K562 (cell line): ENCODE measurements at regions not wholly inside any gene's neighbourhood (a gene's known extent, or its start where the extent isn't known, plus 50 kb on each side); places are given as distances from the start of the nearest gene placed in this dataset.

Source experiments
- ATAC-seq: fragments of 200-7000 bp; cut with Tn5 transposase; 3 replicates; pipeline ENCODE4 v1.9.1; 2020; ENCODE audit warnings: moderate library complexity
- BruUV-seq: library from RNA; stranded (reverse); fragments of 400-500 nt; replicated peaks from 2 replicates; lab custom pipeline; 2021; lab: Mats Ljungman, UMichigan
- CTCF ChIA-PET: fragments of 300-600 bp; formaldehyde crosslinking; extraction: SDS; loops from one replicate; lab custom pipeline; 2021; ENCODE audit warnings: low intra/inter-chr PET ratio; lab: Yijun Ruan, JAX
- POLR2A ChIA-PET: fragments of 300-600, 350-650 bp; sonication (Branson Sonifier 250); formaldehyde crosslinking; extraction: SDS; loops from one replicate; lab custom pipeline; 2021; ENCODE audit warnings: antibody characterized with exemption, inconsistent platforms; lab: Yijun Ruan, JAX
- DNase-seq, 4 experiments: peaks; one replicate each; pipeline versions ENCODE4 v3.0.0 to v3.0.0-alpha.2; 2011 to 2018; ENCODE audit warnings: low spot score in 3 of 4, mixed read lengths in 3 of 4; ENCODE audit errors: extremely low read depth in 1 of 4
- FAIRE-seq: peaks from 2 replicates; lab custom pipeline; 2011; peaks lifted over from hg19 to GRCh38; lab: Jason Lieb, UNC
- H2AFZ ChIP-seq: 2 replicates; pipeline ENCODE4 v1.6.0; 2011; ENCODE audit warnings: low read depth, low read length, control low read depth, inconsistent platforms
- H3K27ac ChIP-seq: fragments of 200-600 bp; 3 replicates; pipeline ENCODE4 v1.8.0; 2011; ENCODE audit warnings: low read depth, mild to moderate bottlenecking, control low read depth, inconsistent platforms, low read length, moderate library complexity, mixed read lengths; ENCODE audit errors: extremely low read depth
- H3K27me3 ChIP-seq, 2 experiments: fragments of 300-600 bp in 1 of 2; 2 replicates in 1 of 2; 3 replicates in 1 of 2; pipeline versions ENCODE4 v1.6.0 to v1.8.0; 2011; ENCODE audit warnings: inconsistent platforms in 2 of 2, low read length in 2 of 2, mild to moderate bottlenecking in 1 of 2, mixed read lengths in 1 of 2, moderate library complexity in 1 of 2; ENCODE audit not compliant: control insufficient read depth in 2 of 2, insufficient read depth in 2 of 2
- H3K36me3 ChIP-seq: fragments of 300-600 bp; 3 replicates; pipeline ENCODE4 v1.8.0; 2011; ENCODE audit warnings: mild to moderate bottlenecking, low read length, inconsistent platforms; ENCODE audit not compliant: control insufficient read depth, insufficient read depth
- H3K4me1 ChIP-seq, 2 experiments: fragments of 200-600 bp in 1 of 2; replicated peaks in 1 of 2; 2 replicates in 1 of 2; 3 replicates in 1 of 2; pipeline versions ENCODE4 v1.5.1 to v1.8.0; 2011; ENCODE audit warnings: inconsistent platforms in 2 of 2, low read length in 2 of 2, mild to moderate bottlenecking in 1 of 2, mixed read lengths in 1 of 2, moderate library complexity in 1 of 2; ENCODE audit not compliant: control insufficient read depth in 2 of 2, insufficient read depth in 2 of 2
- H3K4me2 ChIP-seq: 2 replicates; pipeline ENCODE4 v1.6.1; 2011; ENCODE audit warnings: low read length, control low read depth, inconsistent platforms, mixed read lengths; ENCODE audit not compliant: insufficient read depth
- H3K4me3 ChIP-seq: fragments of 200-600 bp; sonication (generic), shearing (Covaris generic); 2 replicates; pipeline ENCODE4 v1.5.1; 2016; ENCODE audit warnings: control low read depth, inconsistent platforms
- H3K79me2 ChIP-seq: fragments of 200-600 bp; 3 replicates; pipeline ENCODE4 v1.8.0; 2011; ENCODE audit warnings: low read length, inconsistent platforms; ENCODE audit not compliant: control insufficient read depth, insufficient read depth
- H3K9ac ChIP-seq, 2 experiments: 2 replicates each; pipeline versions ENCODE4 v1.6.0 to v1.6.1; 2011; ENCODE audit warnings: low read depth in 2 of 2, low read length in 2 of 2, control low read depth in 1 of 2, inconsistent platforms in 1 of 2, mild to moderate bottlenecking in 1 of 2, mixed read lengths in 1 of 2; ENCODE audit not compliant: insufficient read depth in 1 of 2
- H3K9me1 ChIP-seq: one replicate; pipeline ENCODE4 v1.6.0; 2011; ENCODE audit warnings: inconsistent platforms, mild to moderate bottlenecking, low read length, moderate library complexity; ENCODE audit not compliant: control insufficient read depth, insufficient read depth
- H3K9me3 ChIP-seq: replicated peaks from 2 replicates; pipeline ENCODE4 v1.5.1; 2011; ENCODE audit warnings: low read depth, low read length, inconsistent platforms; ENCODE audit not compliant: control insufficient read depth, insufficient read depth
- H4K20me1 ChIP-seq: replicated peaks from 2 replicates; pipeline ENCODE4 v1.6.1; 2011; ENCODE audit warnings: low read length, inconsistent platforms, mixed read lengths; ENCODE audit not compliant: control insufficient read depth, insufficient read depth
- C11orf30 ChIP-seq: fragments of 450-650 bp; IDR thresholded peaks from 2 replicates; pipeline ENCODE4 v1.6.1; 2016; ENCODE audit warnings: low read depth, mild to moderate bottlenecking
- GABPA ChIP-seq: fragments of 200-800 bp; sonication (Bioruptor generic); conservative IDR thresholded peaks from 2 replicates; pipeline ENCODE4 v1.6.1; 2016; ENCODE audit warnings: low read depth, missing genetic modification characterization, missing compliant biosample characterization
- LARP7 ChIP-seq: fragments of 450-650 bp; IDR thresholded peaks from 2 replicates; pipeline ENCODE4 v1.6.1; 2016
- MCM5 ChIP-seq: fragments of 450-650 bp; IDR thresholded peaks from 2 replicates; pipeline ENCODE4 v1.6.1; 2016; ENCODE audit warnings: low read depth
- PCBP2 ChIP-seq: fragments of 200-400 bp; formaldehyde crosslinking; IDR thresholded peaks from 2 replicates; pipeline ENCODE4 v1.6.1; 2018; ENCODE audit warnings: low read length, low read depth, mild to moderate bottlenecking, moderate library complexity; ENCODE audit not compliant: poor library complexity, severe bottlenecking
- POLR3A ChIP-seq: IDR thresholded peaks from 2 replicates; pipeline ENCODE4 v1.6.1; 2011; ENCODE audit warnings: borderline replicate concordance, mild to moderate bottlenecking, moderate library complexity; ENCODE audit not compliant: insufficient read length, insufficient read depth; ENCODE audit errors: extremely low read depth
- RBBP5 ChIP-seq: fragments of 200-600 bp; sonication (generic); IDR thresholded peaks from 2 replicates; pipeline ENCODE4 v1.6.1; 2012; ENCODE audit warnings: borderline replicate concordance, mild to moderate bottlenecking, low read length, control low read depth, inconsistent platforms; ENCODE audit not compliant: insufficient read depth, poor library complexity, severe bottlenecking
- SP1 ChIP-seq: sonication (generic); formaldehyde crosslinking; IDR thresholded peaks from 2 replicates; pipeline ENCODE4 v1.8.1; 2022; ENCODE audit warnings: mild to moderate bottlenecking, missing genetic modification reagents
- TBL1XR1 ChIP-seq, 2 experiments: IDR thresholded peaks; 2 replicates each; pipeline ENCODE4 v1.6.1; 2012; ENCODE audit warnings: improper control_type of control experiment in 2 of 2, low read length in 2 of 2, mild to moderate bottlenecking in 1 of 2
- ZBTB1 ChIP-seq: sonication (generic); formaldehyde crosslinking; IDR thresholded peaks from 2 replicates; pipeline ENCODE4 v1.8.1; 2023; ENCODE audit warnings: missing genetic modification reagents, low read depth, mild to moderate bottlenecking, borderline replicate concordance
- ZNF12 ChIP-seq: sonication (generic); formaldehyde crosslinking; IDR thresholded peaks from 2 replicates; pipeline ENCODE4 v1.4.0; 2020; ENCODE audit warnings: mild to moderate bottlenecking, missing genetic modification reagents
- ZNF24 ChIP-seq: fragments of 450-650 bp; IDR thresholded peaks from 2 replicates; pipeline ENCODE4 v1.6.1; 2016
- ZNF384 ChIP-seq: IDR thresholded peaks from 2 replicates; pipeline ENCODE4 v1.6.1; 2012; ENCODE audit warnings: low read depth, low read length, improper control_type of control experiment
- ZNF589 ChIP-seq: fragments of 200-800 bp; sonication (Bioruptor generic); IDR thresholded peaks from 2 replicates; pipeline ENCODE4 v1.6.1; 2016; ENCODE audit warnings: low read depth, missing genetic modification characterization, missing compliant biosample characterization
- ZNF668 ChIP-seq: fragments of 250-450 bp; sonication (Bioruptor Pico); IDR thresholded peaks from 2 replicates; pipeline ENCODE4 v1.8.0; 2022; ENCODE audit warnings: mild to moderate bottlenecking, inconsistent platforms
- WGBS: fragments of 100-300 bp; shearing (Covaris generic); methylation state at CpG from one replicate; pipeline ENCODE4 v1.1.6; 2016; ENCODE audit warnings: low coverage, mixed read lengths; ENCODE audit not compliant: insufficient coverage; ENCODE audit errors: missing lambda C conversion rate; 5-methylcytosine and 5-hydroxymethylcytosine counted together
- in situ Hi-C: fragments of 300-500 bp; cut with MboI; formaldehyde crosslinking; loops from 4 replicates; pipeline ENCODE4 v1.15.0; 2018; ENCODE audit warnings: inconsistent platforms, mixed read lengths
- intact Hi-C: fragments of 100-400 bp; cut with micrococcal nuclease; formaldehyde crosslinking; loops from 2 replicates; pipeline ENCODE4 v1.14.2; 2022
- TF ChIP-seq, protein P1 (sequence below): fragments of 450-650 bp; IDR thresholded peaks from 2 replicates; pipeline ENCODE4 v1.7.1; 2018; ENCODE audit warnings: mild to moderate bottlenecking, low read depth; ENCODE audit not compliant: partially characterized antibody

GRCh38 chr2:138078153-138078552 lies 113.9 kb downstream of the HNMT start:
- no peak overlapping the region for H3K4me3 ChIP-seq
- H4K20me1 ChIP-seq = no peaks in the 10 kb centered on the region
- no peak for ATAC-seq
- H3K4me1 ChIP-seq = no peaks in the 10 kb centered on the region
- H3K9me1 ChIP-seq = no peaks in the 10 kb centered on the region
- POLR2A ChIA-PET = interaction anchor here (0.6 kb wide), 1 partner anchor 143 kb away, joined by 3 read pairs; no protein-coding TSS in a partner anchor
- intact Hi-C loops (no loop called here), in situ Hi-C loops (no loop called here)
- no peaks in the 10 kb centered on the region for H3K9me3 ChIP-seq
- no peaks in the 10 kb centered on the region for H3K36me3 ChIP-seq
- DNase-seq = no peak
- no TSS peak for BruUV-seq
- H3K4me2 ChIP-seq = no peak overlapping the region
- no peak overlapping the region for H2AFZ ChIP-seq
- 22% methylated on average over 3 of the region's 3 CpGs for WGBS
- no peak for TF ChIP-seq ZNF589
- TF ChIP-seq PCBP2 = no peak
- TF ChIP-seq ZNF24 = no peak
- TF ChIP-seq ZNF384 = no peak
- no peak for TF ChIP-seq C11orf30
- FAIRE-seq = no peak
- no peak overlapping the region for H3K27ac ChIP-seq
- H3K79me2 ChIP-seq = no peaks in the 10 kb centered on the region
- H3K27me3 ChIP-seq = no peaks in the 10 kb centered on the region
- no peak overlapping the region for H3K9ac ChIP-seq
- CTCF ChIA-PET = no interaction called here

- Histone ChIP-seq H3K4me3 (no peak overlapping the region), H3K36me3 (no peaks in the 10 kb centered on the region), H3K4me1 (no peaks in the 10 kb centered on the region), H3K27me3 (no peaks in the 10 kb centered on the region), H2AFZ (no peak overlapping the region), H3K9me3 (no peaks in the 10 kb centered on the region), H3K4me2 (no peak overlapping the region), H3K27ac (no peak overlapping the region), H3K79me2 (no peaks in the 10 kb centered on the region), H4K20me1 (no peaks in the 10 kb centered on the region), H3K9ac (no peak overlapping the region), H3K9me1 (no peaks in the 10 kb centered on the region)
- ATAC-seq (no peak), DNase-seq (no peak), FAIRE-seq (no peak)
- in situ Hi-C loops (no loop called here), intact Hi-C loops (no loop called here)
- no TSS peak for BruUV-seq
- POLR2A ChIA-PET = interaction anchor here (0.6 kb wide), 1 partner anchor 43 kb away, joined by 3 read pairs; no protein-coding TSS in a partner anchor
- WGBS = 71% methylated on average over 2 of the region's 2 CpGs
- CTCF ChIA-PET = no interaction called here
- TF ChIP-seq, protein P1, sequence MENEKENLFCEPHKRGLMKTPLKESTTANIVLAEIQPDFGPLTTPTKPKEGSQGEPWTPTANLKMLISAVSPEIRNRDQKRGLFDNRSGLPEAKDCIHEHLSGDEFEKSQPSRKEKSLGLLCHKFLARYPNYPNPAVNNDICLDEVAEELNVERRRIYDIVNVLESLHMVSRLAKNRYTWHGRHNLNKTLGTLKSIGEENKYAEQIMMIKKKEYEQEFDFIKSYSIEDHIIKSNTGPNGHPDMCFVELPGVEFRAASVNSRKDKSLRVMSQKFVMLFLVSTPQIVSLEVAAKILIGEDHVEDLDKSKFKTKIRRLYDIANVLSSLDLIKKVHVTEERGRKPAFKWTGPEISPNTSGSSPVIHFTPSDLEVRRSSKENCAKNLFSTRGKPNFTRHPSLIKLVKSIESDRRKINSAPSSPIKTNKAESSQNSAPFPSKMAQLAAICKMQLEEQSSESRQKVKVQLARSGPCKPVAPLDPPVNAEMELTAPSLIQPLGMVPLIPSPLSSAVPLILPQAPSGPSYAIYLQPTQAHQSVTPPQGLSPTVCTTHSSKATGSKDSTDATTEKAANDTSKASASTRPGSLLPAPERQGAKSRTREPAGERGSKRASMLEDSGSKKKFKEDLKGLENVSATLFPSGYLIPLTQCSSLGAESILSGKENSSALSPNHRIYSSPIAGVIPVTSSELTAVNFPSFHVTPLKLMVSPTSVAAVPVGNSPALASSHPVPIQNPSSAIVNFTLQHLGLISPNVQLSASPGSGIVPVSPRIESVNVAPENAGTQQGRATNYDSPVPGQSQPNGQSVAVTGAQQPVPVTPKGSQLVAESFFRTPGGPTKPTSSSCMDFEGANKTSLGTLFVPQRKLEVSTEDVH = no peak
- TF ChIP-seq GABPA (tag) (no peak), ZBTB1 (CRISPR knock-in tag) (no peak), LARP7 (no peak), RBBP5 (no peak), TBL1XR1 (IDR thresholded peaks at IDR 0.05; ENCODE audit: low read length in 2 of 2) (no peak), SP1 (CRISPR knock-in tag) (no peak), MCM5 (no peak), ZNF12 (CRISPR knock-in tag) (no peak), POLR3A (no peak), ZNF668 (no peak)
Measured at GRCh38 chr2:138079976-138080375, 115.7 kb downstream of the HNMT start.
